ENCODE measurements at regions not wholly inside any gene's neighbourhood (a gene's known extent, or its start where the extent isn't known, plus 50 kb on each side); places are given as distances from the start of the nearest gene placed in this dataset.

DNA sequence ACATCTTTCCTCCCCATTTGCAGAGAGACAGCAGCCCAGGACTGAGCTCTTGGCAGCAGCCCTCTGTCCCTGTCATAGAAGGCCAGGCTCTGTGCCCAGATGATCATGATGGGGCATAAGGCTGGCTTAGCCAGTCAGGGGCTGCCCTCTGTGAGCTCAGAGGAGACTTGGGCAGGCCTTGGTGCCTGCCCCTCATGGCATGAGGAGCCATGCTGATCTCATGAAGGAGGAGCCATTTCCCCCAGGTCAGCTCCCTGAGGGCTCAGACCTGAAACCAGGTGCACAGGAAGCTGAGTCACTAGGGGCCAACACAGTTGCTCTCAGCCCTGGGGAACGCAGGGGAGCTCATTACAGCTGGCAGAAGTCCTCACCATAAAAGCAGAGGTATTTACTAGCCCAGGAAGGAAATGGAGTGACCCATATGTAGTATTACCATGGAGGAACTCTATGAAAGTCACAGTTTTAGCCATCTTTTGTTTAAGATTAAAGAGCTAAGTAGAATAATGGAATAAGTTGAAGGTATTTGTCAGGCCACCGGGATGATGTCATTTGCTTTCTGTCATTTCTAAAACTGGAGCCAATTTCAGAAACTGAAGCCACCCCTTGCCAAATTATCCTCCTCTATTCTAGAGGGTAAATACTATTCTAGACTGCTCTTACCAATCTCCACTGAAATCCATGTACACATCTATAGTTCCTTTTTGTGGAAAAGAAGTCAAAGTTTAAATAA is 362.4 kb upstream of the ZNF32 start:
- DNase-seq (ENCODE audit: low read depth) = no peak
- H3K4me3 ChIP-seq (replicated peaks; ENCODE audit: low read depth, low read length) = no peak overlapping the region
- TF ChIP-seq, protein P1, sequence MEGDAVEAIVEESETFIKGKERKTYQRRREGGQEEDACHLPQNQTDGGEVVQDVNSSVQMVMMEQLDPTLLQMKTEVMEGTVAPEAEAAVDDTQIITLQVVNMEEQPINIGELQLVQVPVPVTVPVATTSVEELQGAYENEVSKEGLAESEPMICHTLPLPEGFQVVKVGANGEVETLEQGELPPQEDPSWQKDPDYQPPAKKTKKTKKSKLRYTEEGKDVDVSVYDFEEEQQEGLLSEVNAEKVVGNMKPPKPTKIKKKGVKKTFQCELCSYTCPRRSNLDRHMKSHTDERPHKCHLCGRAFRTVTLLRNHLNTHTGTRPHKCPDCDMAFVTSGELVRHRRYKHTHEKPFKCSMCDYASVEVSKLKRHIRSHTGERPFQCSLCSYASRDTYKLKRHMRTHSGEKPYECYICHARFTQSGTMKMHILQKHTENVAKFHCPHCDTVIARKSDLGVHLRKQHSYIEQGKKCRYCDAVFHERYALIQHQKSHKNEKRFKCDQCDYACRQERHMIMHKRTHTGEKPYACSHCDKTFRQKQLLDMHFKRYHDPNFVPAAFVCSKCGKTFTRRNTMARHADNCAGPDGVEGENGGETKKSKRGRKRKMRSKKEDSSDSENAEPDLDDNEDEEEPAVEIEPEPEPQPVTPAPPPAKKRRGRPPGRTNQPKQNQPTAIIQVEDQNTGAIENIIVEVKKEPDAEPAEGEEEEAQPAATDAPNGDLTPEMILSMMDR (IDR thresholded peaks at IDR 0.05; ENCODE audit: low read length, missing control alignments) = no peak

DNA sequence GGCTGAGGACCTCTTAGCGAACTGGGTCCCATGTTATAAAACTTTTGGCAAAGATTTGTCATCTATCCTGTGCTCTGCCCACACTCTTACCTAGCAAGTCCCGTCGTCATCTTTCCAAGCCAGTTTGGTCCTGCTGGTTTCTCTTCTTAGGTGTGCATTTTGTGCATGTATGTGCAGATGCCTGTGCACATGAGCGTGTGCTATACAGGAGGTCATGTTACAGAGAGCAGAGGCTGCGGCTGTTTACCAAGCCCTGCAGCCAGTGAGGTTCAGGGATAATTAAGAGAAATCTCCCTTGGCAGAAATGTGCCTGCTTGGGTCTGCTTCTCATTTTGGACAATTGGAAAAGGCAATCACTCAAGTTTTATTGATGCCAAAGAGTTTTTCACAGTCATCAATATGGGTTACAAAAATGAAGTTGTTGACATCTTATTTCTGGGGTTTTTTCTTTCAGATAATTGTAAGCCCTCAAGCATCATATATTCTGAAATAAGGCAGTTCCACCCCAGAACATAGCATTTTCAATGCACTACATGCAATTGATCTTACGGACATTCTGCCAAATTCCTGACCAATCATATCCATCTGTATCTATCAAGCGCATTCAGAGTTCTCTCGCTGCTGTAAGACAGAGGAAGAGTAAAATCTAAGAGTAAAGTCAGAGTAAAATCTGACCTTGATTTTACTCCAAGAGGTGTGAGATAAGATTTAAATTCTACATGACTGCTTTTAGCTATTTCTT is 361.4 kb upstream of the ZNF32 start:
- TF ChIP-seq, protein P1 (IDR thresholded peaks at IDR 0.05; ENCODE audit: low read length, missing control alignments) = no peak
- no peak overlapping the region for H3K4me3 ChIP-seq (replicated peaks; ENCODE audit: low read depth, low read length)
- no peak for DNase-seq (ENCODE audit: low read depth)

DNA sequence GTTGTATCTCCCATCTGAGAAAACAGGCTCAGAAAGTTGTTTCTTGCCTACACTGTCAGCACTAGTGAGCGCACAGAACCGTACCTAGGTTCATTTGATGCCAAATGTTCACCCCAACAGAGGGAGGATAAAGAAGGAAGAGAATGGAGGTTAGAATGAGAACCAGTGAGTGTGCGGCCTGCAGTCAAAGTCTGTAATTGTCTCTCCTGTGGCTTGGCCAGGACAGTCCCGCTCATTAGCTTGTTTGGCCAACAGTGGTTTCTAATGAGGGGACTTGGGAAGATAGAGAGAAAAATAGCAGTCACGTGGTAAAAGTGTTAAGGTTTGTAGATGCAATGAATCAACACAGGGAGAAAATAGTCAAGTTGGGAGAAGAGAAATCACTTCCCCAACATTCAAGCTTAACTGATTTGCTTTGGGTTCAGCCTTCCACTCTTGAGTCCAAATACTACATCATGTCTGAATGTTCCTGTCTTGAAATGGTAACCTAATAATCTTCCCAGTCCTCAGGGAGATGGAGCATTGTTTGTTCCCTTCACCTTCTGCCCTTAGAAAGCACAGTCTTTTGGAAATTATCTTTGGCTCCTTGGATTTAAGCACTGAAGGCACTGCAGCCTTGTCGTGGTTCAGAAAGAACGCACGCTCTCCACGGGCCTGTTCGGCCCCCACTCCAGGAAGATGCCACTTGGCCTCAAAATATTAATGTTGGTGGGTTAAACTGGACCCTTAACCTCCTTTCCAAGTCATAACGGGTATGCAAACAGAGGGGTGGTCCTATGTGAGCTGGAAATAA is 360.4 kb upstream of the ZNF32 start:
- no peak for DNase-seq (ENCODE audit: low read depth)
- TF ChIP-seq, protein P1 (IDR thresholded peaks at IDR 0.05; ENCODE audit: low read length, missing control alignments) = no peak
- no peak overlapping the region for H3K4me3 ChIP-seq (replicated peaks; ENCODE audit: low read depth, low read length)

DNA sequence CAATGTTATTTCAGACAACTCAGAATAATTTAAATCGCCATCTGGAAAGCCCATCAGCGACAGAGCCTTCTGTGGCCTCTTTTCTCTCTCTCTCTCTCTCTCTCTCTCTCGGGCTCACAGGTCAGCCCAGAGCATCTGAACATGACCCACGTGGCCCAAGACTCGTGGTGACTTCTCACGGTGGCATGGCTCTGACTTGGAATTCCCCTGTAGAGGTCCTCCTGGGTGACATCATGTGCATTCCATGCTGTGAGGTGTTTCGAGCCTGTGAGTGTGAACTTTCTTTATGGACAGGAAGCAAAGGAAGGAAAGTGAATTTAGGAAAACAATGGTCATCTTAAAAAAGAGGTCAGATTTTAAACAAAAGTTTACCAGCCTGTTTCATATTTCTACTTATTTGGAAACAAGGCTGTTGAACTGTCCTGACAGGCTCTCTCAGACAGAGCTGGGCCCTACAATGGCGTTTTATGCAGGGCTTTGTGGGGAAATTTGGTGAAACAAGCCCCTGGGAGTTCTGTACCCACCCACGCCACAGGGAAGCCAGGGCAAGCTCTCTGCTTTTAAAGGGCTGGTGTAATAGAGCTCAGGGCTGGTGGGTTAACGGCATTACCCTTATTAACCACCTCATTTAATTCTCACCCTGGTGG is 359.7 kb upstream of the ZNF32 start:
- H3K4me3 ChIP-seq (replicated peaks; ENCODE audit: low read depth, low read length) = no peak overlapping the region
- TF ChIP-seq, protein P1 (IDR thresholded peaks at IDR 0.05; ENCODE audit: low read length, missing control alignments) = no peak
- peak; percentile 55 for DNase-seq (ENCODE audit: low read depth)

DNA sequence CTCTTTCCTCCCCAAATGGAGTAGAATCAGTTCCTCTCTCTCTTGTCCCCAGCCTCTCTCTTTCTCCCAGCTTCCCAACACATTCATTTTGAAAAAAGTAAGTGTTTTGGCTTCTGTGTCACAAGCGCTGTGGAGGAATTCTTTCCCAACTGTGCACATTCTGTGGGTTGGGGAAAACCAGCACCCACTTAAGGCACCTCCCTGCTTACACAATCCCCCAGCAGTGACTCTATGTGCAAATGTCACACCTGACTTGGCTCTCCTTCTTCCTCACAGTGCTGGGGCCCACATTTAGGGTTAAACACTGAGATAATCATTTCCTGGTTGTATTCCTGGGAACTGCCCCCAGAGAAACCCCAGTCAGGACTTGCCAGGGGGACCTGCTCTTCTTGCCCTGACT is 358.1 kb upstream of the ZNF32 start:
- TF ChIP-seq, protein P1 (IDR thresholded peaks at IDR 0.05; ENCODE audit: low read length, missing control alignments) = no peak
- no peak overlapping the region for H3K4me3 ChIP-seq (replicated peaks; ENCODE audit: low read depth, low read length)
- peak; percentile 16 for DNase-seq (ENCODE audit: low read depth)

DNA sequence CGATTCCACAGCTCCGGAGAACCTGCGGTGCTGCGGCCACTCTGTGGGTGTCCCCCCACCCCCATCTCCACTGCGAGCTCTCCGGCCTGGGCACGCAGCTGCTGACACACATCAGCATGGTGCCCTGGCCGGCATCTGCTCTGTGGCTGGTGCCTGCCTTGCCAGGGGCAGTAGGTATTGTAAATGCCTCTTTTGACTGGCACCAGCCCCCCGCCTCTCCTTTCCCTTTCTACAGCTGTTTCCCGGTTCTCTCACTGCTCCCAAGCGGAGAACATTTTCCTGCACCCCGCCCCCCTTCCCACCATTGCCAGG is 357.1 kb upstream of the ZNF32 start:
- H3K4me3 ChIP-seq (replicated peaks; ENCODE audit: low read depth, low read length) = no peak overlapping the region
- DNase-seq (ENCODE audit: low read depth) = no peak
- TF ChIP-seq, protein P1 (IDR thresholded peaks at IDR 0.05; ENCODE audit: low read length, missing control alignments) = no peak

Data from fibroblast of pulmonary artery (primary cell).